Renal cortical epithelial cell (primary cell): ENCODE measurements at regions not wholly inside any gene's neighbourhood (a gene's known extent, or its start where the extent isn't known, plus 50 kb on each side); places are given as distances from the start of the nearest gene placed in this dataset.
A peak's percentile ranks its signal among the peaks of the same experiment; 100 is the strongest.
"Not testable (repeated sequence)": the region's sequence is repeated elsewhere in the genome, so short reads cannot be mapped to it uniquely, and the experiment has no call there.

ENCODE experiments used
- DNase-seq: peaks from one replicate; pipeline ENCODE4 v3.0.0-alpha.2; 2011; ENCODE audit warnings: low read depth

DNA sequence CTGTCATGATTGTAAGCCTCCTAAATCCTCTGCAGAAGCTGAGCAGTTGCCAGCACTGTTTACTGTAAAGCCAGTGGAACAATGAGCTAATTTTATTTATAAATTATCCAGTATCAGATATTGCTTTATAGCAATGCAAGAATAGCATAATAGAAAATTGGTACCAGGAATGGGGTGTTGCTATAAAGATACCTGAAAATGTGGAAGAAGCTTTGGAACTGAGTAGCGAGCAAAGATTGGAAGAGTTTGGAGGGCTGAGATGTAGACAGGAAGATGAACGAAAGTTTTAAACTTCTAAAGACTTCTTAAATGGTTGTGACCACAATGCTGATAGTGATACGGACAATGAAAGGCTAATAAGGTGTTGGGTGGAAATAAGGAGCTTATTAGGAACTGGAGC lies 917.4 kb upstream of the POT1 start:
- no peak for DNase-seq

DNA sequence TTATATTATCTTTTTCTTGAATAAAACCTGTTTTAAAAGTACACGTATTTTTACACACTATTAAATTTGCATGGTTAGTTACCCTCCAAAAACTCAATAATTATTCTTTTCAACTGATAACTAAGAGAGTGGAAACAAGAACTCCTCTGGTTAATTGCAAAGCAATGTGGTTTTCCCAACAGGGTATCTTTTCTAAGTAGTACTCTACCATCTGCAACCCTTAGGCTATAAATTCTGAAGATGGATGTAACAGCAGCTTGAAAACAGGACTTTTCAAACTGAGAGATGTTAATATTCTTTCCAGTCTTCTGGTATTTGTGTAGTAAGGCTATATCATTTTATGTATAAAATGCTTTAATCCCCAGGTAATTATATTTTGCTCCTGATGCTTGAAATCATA lies 916.1 kb upstream of the POT1 start:
- no peak for DNase-seq

DNA sequence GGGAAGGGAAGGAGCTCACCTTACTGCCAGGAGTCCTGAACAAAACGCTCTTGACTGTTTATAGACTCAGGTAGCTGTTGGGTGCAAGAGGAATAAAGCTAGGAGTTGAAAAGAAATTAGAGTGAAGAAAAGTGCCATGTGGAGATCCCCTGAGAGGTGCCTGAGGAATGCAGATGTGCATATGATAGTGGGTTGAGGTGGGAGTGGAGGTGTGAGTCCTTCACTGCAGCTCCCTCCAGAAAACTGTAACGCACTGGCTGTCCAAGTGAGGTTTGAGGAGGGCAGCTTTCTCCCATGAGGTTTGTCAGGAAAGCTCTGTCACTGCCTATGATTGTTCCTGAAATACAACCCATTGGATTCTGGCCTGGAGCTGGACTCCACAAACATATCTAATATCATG lies 904.8 kb upstream of the POT1 start:
- DNase-seq: no peak

DNA sequence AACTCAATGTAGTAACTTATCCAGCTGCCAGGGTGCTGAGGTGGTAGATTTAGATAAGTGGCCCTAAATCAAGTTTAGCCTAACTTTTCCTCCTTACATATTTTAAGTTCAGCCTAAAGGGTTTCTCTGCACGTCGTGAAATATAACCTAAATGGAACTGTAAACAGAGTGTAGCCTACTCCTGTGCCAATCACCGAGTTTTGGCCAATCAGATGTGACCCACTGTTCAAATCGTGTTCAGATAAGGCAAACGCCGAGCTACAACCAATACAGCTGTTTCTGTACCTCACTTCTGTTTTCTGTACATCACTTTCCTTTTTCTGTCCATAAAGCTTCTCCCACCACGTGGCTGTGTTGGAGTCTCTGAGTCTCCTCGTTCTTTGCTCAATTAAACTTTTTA lies 904.2 kb upstream of the POT1 start:
- no peak for DNase-seq

DNA sequence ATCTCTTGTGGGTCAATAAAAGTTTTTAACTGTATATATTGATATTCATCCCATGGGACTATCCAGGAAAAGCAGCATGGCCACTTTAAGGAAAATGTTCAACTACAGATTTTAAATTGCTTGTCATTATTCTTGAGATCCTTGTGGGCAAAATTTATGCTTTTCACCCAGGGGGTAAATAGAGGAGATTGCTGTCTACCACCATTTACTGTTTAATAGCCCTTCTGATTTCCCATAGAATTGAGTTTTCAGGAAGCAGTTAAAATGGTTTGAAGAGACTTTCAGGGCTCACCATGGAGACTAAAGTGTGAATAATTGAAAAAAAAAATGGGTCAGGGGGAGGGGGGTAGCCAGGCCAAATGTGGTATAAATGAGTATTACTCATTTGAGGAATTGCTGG lies 901.1 kb upstream of the POT1 start:
- DNase-seq: no peak

DNA sequence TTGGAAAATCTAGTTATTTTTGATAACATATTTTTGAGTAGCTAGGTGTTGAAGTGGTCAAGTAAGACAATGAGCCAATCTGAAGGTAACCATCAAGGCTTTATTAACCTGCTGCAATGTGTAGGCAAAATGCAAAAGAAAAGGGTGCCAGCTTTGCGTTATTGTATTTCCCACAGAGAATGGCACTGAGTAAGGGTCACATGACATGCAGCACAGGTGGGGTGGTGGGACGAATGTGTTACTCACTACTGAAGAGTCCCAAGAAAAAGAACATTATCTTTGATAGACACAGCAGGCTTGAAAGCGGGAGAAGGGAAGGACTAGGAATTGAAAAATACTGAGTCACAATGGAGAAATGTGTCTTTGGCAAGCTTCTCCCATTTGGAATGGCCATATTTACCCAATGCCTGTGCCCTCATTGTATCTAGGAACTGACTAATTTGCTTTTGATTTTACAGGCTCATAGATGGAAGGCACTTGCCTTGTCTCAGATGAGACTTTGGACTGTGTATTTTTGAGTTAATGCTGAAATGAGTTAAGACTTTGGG lies 898.6 kb upstream of the POT1 start:
- no peak for DNase-seq

DNA sequence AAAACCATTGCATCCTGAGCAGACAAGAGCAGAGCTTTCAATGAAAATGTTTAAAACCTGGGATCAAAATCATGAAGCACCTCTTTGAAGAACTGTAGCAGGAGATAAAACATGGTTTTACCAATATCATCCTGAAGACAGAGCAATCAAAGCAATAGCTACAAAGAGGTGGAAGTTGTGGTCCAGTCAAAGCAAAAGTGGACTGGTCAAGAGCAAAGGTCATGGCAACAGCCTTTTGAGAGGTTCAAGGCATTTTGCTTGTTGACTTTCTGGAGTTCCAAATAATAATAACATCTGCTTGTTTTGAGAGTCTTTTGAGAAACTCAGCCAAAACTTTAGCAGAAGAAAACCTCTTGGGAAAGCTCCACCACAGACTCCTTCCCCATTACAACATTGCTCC lies 893.9 kb upstream of the POT1 start:
- no peak for DNase-seq

DNA sequence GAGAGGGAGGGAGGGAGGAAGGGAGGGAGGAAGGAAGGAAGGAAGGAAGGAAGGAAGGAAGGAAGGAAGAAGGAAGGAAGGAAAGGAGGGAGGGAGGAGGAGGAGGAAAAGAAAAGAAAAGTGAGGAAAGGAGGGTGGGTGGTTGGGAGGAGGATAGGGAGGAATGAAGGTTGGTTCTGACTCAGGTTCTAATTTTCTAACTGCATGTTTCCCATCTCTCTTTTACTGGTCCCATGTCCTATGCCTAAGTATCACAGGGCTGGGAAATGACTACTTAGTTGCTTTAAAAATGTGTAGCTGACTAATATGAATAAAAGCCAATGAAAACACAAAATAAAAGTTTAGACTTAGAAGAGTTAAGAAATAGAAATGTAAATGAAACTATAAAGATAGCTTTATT lies 890.9 kb upstream of the POT1 start:
- DNase-seq: no peak

DNA sequence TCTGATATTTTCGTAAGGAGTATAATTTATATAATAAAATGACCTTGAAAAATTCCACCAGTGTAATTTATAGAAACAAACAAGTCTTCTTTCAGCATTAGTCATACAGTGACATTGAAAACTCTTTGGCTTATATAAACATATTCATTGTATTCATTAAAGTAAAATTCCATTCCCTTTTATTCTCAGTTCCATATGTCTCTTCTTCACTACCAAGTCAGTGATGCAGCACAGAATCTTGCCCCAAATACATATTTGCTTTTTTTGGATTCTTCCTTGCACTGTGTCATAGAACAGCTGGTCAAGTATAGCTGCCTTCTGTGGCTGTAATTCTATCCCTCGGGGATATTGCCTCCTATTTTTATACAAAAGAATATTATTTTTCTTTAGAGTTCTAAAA lies 884.5 kb upstream of the POT1 start:
- no peak for DNase-seq

DNA sequence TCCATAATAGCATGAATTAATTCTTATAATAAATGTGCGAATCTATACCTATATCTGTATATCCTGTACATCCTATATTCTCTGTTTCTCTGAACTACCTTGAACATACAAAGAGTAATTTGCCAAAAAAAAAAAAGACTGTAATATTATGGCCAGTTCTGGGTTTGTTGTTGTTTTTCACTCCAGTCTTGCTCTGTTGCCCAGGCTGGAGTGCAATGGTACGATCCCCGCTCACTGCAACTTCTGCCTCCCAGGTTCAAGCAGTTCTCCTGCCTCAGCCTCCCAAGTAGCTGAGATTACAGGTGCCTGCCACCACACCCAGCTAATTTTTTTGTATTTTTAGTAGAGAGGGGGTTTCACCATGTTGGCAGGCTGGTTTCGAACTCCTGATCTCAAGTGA lies 876.9 kb upstream of the POT1 start:
- DNase-seq: not testable (repeated sequence)

DNA sequence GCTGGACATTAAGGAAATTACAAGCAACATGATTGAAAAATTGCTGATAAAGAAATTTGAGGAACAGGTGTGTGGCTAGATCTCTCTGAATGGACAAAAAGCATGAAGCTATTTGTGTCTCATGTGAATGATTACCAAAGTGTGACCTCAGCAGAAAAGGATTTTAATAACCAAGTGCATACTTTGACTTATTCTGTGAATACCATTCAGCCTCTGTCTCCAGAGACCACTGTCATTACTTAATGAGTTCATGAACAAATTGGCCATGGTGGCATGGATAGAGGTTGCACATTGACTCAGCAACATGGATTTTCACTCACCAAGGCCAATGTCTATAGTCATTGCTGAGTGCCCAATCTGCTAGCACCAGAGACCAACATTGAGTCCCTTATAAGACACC lies 874.6 kb upstream of the POT1 start:
- DNase-seq: no peak

DNA sequence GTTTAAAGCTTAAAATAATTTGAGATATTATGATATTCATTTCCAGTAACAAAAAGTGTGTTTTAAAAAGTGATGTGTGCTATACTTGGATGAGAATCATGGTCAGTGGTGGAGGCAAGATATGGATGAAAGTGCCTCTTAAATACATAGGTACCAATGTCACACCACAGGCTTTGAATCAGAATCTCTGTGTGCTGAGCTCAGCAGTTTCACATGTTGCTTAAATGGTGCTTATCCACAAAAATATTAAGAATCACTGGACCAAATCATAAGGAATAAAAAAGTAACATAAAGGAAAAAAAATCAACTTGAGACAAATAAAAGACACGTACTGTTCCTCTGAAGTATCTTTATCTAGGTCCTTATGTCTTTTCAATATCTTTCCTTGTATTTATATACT lies 850.5 kb upstream of the POT1 start:
- DNase-seq: no peak

DNA sequence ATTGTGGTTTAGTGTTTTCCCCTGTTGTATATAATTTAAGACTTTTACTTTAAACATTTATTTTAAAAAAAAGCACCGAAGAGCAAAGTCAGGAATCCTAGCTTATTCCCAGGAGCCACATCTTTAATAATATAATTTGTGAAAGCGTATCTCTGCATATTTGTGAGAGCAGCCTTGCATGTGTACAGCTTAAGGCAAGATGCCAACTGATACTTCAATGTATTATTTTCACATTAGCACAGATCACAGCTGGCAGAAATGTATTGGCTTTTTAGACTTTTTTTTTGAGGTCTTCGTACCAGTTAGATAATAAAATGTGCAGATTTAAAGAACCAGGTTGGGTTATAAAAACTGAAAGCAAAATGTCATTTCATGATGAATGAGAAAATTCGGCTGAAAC lies 845.7 kb upstream of the POT1 start:
- DNase-seq: no peak

DNA sequence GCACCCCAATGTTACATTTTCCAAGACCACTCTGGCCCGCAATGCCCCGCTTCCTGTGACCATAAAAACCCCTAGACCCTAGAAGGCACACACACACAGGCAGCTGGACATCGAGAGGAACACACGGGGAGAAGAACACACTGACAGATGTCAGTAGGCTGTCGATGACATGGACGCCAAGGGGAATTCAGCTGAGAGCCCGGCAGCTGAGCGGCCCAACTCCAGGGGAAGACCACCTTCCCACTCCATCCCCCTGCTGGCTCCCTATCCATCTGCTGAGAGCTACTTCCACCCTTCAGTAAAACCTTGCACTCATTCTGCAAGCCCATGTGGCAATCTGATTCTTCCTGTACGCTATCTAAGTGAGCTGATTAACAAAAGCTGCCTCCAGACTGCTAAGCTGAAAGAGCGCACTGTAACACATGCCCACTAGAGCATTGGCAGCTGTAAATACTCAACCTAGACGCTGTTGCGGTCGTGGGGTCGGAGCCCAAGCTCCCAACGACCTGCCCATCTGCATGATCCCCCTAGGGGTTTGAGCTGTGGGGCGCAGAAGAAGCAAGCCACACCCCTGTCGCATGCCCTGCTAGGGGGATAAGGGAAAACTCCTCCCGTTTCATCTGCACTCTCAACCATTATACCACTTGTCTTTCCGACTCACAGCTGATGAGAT lies 843.6 kb upstream of the POT1 start:
- DNase-seq: no peak

DNA sequence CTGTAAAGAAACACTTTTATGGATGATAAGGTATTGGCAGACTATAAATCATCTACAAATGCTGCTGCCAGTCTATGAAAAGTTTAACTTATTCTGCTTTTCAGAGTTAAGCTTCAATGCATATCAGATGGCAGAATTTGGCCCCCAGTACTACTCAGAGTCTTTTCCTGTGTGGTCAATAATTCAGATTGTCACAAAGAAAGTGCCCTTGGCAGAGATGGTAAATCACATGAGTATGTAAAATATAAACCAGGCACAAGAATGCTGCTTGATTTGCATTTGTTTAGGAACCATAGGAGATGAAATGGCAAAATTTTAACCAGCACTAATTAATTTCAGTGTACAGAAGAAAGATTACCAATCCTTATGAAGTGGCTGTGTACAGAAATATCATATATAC lies 818.3 kb upstream of the POT1 start:
- no peak for DNase-seq

DNA sequence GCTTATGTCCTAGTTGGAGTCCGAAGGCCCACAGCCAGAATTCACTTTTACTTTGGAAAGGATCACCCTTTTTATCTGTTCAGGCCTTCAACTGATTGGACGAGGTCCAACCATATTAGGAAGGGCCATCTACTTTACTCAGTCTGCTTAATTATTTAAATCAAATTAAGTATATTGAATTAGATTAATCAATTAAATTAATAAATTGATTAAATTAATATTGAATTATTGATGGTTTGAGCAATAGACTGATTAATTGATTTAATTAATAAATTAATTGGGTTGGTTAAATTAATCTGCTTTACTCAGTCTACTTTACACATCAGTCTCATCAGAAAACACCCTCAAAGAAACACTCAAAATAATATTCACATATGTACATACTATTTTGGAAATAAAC lies 816.9 kb upstream of the POT1 start:
- no peak for DNase-seq

DNA sequence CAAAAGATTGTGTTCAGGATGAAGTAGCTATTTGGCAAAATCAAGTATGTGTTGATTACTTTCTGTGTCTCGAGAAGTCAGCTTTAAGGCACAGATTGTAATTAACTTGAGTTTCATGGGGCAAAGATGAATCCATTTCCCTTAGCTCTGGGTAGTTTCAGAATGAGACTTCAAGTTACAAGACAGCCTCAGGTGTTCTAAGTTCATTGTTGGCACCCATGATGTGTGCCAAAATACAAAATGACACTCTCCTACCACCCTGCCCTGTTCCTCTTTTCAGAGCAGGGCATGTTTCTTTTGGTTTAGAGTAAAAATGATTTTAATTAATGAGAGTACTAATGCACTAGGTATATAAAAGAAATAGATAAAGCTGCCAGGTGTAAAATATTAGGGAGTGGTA lies 797.6 kb upstream of the POT1 start:
- DNase-seq: no peak

DNA sequence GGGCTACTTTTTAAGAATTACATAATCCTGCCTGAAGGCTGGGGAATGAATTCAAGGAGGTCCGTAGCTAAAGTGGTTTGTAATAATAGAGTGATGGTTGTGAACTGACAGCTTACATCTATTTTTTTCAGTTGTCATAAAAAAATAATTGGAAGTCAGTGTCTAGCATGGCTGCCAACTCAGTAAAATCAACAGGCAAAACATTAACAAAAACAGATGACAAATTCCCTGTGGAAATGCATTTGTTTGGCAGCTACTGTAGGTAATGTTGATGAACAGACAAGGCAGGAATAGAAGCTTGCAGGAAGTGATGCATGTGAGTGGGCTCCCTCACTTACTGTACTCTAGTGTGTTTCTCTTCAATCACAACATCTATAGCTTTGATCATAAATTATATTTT lies 766.0 kb upstream of the POT1 start:
- no peak for DNase-seq

DNA sequence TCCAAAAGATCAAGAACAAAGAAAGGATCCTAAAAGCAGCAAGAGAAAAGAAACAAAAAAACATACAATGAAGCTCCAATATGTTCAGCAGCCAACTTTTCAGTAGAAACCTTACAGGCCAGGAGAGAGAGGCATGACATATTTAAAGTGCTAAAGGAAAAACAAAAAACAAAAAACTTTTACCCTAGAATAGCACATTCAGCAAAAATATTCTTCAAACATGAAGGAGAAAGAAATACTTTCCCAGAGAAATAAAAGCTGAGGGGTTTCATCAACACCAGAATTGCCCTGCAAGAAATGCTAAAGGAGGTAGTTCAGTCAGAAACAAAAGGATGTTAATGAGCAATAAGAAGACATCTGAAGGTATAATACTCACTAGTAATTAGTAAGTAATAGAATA lies 753.5 kb upstream of the POT1 start:
- no peak for DNase-seq

DNA sequence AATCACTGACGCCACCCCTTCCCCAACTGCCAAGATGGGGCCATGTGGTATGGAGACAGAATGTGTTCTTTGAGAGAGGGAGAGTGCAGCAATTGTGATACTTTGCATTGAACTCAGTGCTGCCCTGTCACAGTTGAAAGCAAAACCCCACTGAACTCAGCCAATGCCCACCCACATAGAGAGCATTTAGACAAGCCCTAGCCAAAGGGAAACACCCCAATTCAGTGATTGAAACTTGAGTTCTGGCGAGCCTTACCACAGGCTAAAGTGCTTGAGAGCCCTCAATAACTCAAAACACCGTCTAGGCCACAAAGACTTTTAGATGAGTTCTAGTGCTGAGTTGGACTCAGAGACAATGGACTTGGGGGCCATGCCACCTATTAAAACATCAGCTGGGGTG lies 751.9 kb upstream of the POT1 start:
- no peak for DNase-seq

DNA sequence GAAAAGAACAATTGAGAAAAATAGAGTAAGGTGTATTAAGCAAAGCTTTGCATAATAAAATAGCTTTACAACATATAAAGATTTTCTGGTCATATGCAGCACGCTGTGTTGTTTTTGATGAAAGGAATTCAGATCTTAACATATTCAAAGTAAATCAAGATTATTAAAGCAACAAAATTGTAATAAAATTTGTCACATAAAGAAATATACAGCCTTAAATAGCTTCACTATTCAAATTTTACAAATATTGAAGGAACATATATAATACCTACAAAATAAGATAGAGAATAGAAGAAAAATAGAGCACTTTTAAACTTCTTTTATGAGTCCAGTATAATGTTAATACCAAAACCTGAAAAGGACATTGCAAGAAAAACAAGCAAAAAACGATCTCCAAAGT lies 749.1 kb upstream of the POT1 start:
- no peak for DNase-seq

DNA sequence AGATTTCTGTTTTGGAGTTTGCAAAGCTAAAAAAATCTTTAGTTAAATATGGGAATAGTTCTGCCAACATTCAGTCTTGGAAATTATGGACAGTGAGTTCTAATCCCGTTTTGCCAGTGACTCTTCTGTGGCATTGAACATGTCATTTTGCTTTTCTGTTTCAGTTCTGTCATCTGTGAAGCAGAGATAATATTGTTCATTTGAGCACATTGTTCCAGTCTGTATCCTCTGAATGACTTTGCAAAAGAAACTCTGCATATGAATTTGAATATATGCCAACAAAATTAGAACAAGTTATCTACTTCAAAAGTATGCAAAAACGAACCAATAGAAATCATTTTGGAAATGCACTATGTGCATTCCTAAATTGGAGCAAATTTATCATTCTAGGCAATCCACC lies 746.0 kb upstream of the POT1 start:
- no peak for DNase-seq

DNA sequence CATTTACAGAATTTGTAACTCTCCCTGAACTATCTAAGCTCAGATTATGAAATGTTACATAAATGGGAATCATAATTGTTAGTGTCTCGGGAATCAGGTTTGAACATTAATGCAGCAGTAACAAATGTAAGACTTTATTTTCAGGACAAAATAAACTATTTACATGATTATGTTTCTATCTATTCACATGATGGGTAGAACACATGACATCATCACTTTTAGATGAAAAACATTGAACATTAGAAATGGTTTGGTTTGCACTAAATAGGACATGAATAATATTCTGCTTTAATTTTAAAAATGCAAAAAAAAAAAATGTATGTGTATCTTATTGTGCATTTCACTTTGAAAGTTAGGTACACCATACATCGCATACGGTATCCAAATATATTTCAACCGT lies 745.5 kb upstream of the POT1 start:
- no peak for DNase-seq

DNA sequence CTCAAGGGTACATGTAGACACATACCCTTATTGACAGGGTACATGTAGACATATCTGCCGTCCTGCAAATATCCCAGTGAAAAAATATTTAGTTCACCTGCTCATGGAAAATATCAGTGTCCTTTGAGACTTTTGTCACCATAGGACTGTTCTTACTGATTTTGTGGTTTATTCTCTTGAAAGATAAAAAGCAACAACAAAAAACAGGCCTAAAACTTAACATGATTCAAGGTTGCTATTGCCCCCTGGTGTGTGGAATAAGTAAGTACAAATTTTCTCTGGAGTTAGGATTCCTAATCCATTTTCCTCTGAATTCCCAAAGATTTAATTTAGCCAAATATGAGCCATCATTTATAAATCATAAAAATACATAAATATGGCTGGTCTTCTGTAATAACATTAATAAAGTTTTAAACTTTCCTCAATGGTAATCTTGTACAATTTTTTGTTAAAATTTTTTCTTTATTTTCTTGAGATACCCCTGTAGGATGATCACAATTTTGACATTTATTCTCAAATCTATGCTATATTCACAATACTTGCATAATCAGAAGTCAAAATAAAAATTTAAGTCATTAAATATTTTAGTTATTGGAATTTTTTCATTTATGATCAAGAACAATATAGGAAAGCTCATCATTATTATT lies 741.4 kb upstream of the POT1 start:
- peak; percentile 53 for DNase-seq
